ENCODE measurements at regions not wholly inside any gene's neighbourhood (a gene's known extent, or its start where the extent isn't known, plus 50 kb on each side); places are given as distances from the start of the nearest gene placed in this dataset.

GRCh38 chr16:61344791-61345190, 691.4 kb downstream of the CDH8 start:
- no peak for TF ChIP-seq REST (IDR thresholded peaks at IDR 0.05; ENCODE audit: insufficient read depth in 1 of 2, low read depth in 2 of 2, low read length in 2 of 2)
- no peak for TF ChIP-seq SIN3A (IDR thresholded peaks at IDR 0.05; ENCODE audit: borderline replicate concordance, insufficient read depth, low read length)
- no peak for TF ChIP-seq FOXP2 (optimal IDR thresholded peaks at IDR 0.05; ENCODE audit: borderline replicate concordance, extremely low read depth, extremely low read length, insufficient read depth)
- no peak for TF ChIP-seq POLR2AphosphoS5 (IDR thresholded peaks at IDR 0.05; ENCODE audit: low read depth, low read length)
- TF ChIP-seq TAF1 (IDR thresholded peaks at IDR 0.05; ENCODE audit: borderline replicate concordance, insufficient read depth, low read length): no peak

Measured in PFSK-1 (cell line).